ENCODE measurements at regions not wholly inside any gene's neighbourhood (a gene's known extent, or its start where the extent isn't known, plus 50 kb on each side); places are given as distances from the start of the nearest gene placed in this dataset.

DNA sequence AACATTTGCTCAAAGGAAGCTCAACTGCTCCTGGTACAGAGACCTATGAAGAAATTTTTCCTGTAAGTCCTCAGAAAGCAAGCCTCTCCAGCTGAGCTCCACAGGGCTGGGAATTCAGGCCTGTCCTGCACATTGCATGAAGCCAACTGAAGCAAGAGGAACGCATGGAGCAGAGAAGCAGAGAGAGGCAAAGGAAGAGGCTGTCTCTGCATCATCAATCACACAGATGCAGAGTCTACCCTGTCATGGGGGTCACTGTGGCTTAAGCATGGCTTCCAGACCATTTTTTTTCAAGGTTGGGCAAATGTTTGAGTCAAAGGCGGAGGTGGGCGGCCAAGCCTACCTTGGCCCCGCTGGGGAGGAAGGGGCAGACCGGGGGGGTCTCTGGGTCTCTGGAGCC, 110.3 kb upstream of the MSX1 start:
- TF ChIP-seq ZFX (IDR thresholded peaks at IDR 0.05; ENCODE audit: borderline replicate concordance) = no peak
- H3K27ac ChIP-seq = no peak overlapping the region

DNA sequence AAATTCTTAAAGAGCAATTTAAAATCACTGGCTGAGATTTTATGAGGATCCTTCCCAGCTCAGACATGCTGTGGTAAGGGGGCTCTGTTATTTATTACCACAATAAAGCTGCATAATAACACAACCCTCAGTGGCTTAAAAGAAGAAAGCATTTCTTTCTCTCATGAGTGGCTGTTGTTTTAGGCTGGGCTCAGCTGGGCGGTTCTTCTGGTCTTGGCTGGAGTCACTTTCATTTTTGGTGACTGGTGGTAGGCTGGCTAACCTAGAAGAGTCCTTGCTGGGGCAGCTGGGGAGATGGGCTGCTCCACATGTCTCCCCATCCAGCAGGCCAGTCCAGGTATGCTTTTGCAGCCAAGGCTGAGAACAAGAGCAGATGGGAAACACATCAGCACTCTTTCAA, 113.0 kb upstream of the MSX1 start:
- TF ChIP-seq, protein P1, sequence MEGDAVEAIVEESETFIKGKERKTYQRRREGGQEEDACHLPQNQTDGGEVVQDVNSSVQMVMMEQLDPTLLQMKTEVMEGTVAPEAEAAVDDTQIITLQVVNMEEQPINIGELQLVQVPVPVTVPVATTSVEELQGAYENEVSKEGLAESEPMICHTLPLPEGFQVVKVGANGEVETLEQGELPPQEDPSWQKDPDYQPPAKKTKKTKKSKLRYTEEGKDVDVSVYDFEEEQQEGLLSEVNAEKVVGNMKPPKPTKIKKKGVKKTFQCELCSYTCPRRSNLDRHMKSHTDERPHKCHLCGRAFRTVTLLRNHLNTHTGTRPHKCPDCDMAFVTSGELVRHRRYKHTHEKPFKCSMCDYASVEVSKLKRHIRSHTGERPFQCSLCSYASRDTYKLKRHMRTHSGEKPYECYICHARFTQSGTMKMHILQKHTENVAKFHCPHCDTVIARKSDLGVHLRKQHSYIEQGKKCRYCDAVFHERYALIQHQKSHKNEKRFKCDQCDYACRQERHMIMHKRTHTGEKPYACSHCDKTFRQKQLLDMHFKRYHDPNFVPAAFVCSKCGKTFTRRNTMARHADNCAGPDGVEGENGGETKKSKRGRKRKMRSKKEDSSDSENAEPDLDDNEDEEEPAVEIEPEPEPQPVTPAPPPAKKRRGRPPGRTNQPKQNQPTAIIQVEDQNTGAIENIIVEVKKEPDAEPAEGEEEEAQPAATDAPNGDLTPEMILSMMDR (IDR thresholded peaks at IDR 0.05) = no peak
- no peak for TF ChIP-seq ZFX (IDR thresholded peaks at IDR 0.05; ENCODE audit: borderline replicate concordance)
- H3K27ac ChIP-seq = no peak overlapping the region

DNA sequence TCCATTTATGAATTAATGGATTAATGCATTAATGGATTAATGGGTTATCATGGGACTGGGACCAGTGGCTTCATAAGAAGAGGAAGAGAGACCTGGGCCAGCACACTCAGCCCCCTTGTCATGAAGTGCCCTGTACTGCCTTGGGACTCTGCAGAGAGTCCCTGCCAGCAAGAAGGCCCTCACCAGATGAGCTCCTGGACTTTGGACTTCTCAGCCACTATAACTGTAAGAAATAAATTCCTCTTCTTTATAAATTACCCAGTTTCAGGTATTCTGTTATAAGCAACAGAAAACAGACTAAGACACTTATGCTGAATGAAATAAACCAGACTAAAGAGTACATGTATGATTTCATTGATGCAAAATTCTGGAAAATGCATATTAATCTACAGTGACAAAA, 119.4 kb upstream of the MSX1 start:
- no peak for TF ChIP-seq ZFX (IDR thresholded peaks at IDR 0.05; ENCODE audit: borderline replicate concordance)
- TF ChIP-seq, protein P1 (IDR thresholded peaks at IDR 0.05) = no peak
- H3K27ac ChIP-seq = no peak overlapping the region

DNA sequence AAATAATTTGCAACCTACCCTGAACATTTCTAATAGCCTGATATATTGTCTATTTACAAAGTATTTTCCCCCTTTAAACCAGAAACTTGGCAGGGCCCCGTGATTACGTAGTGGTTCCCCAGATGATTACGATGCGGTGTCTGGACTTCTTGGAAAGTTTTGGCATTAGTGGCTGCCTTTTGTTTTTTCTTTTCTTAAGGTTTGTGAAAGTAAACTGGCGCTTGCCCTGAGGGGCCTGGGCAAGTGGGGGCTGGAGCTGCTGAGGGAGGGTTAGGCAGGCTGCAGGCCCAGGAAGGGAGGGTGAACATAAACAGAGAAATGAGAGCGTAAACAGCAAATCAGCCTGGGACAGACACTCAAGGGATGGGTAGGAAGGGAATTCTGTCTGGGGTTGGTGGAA, 123.6 kb upstream of the MSX1 start:
- H3K27ac ChIP-seq = no peak overlapping the region
- TF ChIP-seq, protein P1 (IDR thresholded peaks at IDR 0.05) = no peak
- no peak for TF ChIP-seq ZFX (IDR thresholded peaks at IDR 0.05; ENCODE audit: borderline replicate concordance)

DNA sequence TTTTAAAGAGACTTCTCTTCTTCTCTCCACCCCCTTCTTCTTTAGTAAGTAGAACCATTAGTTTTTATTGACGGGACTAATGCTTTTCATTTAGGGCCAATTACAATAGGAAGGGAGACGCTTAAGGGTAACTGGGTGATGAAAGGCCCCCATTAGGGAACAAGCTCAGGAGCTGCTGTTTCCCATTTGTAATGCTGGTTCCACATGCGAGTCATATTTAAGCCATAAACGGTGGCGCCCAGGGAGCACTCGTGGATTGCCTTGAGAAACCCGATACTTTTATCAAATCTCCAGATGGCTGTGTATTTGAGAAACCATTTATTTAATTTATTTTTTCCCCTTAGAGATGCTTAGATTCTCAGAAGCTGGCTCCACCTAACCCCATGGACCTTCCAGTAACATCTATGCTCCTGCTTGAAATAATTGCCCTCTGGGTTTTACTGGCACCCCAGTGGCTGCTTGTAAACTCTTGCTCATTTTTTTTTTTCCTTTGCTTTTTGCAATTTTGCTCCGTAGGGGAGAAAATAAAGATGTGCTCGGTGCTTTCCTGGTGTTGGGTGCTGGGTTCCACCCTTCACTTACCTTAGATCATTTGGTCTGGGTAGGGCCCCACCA, 124.2 kb upstream of the MSX1 start:
- no peak overlapping the region for H3K27ac ChIP-seq
- TF ChIP-seq, protein P1 (IDR thresholded peaks at IDR 0.05) = no peak
- no peak for TF ChIP-seq ZFX (IDR thresholded peaks at IDR 0.05; ENCODE audit: borderline replicate concordance)

DNA sequence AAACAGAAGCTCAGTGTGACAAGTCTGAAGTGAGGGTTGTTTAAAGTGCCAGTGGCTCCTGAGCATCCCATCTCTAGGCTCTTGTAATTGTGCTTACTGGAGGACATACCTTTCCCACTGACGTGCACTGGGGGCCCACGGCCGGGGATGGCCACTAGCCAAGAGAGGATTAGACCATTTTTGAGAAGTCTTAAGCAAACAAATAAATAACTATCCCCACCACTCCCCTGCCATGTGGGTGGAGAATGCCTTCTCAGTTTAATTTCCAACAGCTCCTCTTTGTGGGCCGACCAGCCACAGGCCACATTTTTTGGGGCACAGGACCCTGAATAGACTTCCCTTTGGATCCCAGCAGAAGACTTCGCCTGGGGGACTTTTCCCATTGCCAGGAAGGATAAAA, 125.0 kb upstream of the MSX1 start:
- no peak for TF ChIP-seq ZFX (IDR thresholded peaks at IDR 0.05; ENCODE audit: borderline replicate concordance)
- TF ChIP-seq, protein P1 (IDR thresholded peaks at IDR 0.05) = no peak
- no peak overlapping the region for H3K27ac ChIP-seq

DNA sequence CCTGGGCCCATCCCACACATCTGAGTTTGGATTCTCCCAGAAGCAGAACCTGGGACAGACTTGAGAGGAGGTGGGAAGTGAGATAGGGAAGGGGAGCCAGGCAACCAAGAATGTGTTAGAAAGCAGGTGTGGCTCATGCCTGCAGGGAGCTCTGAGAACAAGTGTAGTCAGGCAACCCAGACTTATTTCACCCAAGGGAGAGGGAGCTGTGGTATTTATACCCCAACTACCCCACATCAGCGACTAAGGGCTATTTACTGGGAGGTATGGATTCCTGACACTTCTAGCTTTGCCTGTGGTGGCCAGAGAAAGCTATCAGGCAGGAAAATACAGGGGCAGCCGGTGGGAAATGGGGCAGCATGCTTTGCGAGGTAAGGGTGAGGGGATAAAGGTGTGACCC, 125.8 kb upstream of the MSX1 start:
- TF ChIP-seq, protein P1 (IDR thresholded peaks at IDR 0.05) = no peak
- TF ChIP-seq ZFX (IDR thresholded peaks at IDR 0.05; ENCODE audit: borderline replicate concordance) = no peak

DNA sequence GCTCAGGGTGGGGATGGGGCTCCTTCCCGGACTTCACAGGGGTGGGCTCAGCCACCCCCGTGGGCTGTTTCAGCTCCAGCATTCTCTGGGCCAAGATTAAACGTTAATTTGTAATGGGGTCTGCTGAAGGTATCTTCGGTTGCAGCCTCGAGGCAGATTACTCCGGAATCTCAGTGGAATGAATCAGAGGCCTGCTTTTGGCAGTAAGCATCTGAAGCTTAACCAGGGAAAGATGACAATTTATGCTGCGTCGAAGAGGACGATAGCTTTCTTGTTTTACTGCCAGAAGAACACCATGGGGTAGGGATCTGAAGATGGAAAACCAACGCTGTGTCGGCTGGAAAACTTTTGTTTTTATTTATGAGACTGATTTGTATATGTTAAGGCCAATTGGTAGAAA, 129.2 kb upstream of the MSX1 start:
- H3K27ac ChIP-seq = no peak overlapping the region
- TF ChIP-seq, protein P1 (IDR thresholded peaks at IDR 0.05) = no peak
- TF ChIP-seq ZFX (IDR thresholded peaks at IDR 0.05; ENCODE audit: borderline replicate concordance) = no peak

More for the DNA sequence above, 125.8 kb upstream of the MSX1 start:
- no peak overlapping the region for H3K27ac ChIP-seq
